Calu3 (cell line): ENCODE measurements at regions not wholly inside any gene's neighbourhood (a gene's known extent, or its start where the extent isn't known, plus 50 kb on each side); places are given as distances from the start of the nearest gene placed in this dataset.
A peak's percentile ranks its signal among the peaks of the same experiment; 100 is the strongest.
"Not testable (repeated sequence)": the region's sequence is repeated elsewhere in the genome, so short reads cannot be mapped to it uniquely, and the experiment has no call there.

Experiments
- BruUV-seq: library from RNA; stranded (reverse); fragments of 400-500 nt; replicated peaks from 2 replicates; lab custom pipeline; 2021; lab: Mats Ljungman, UMichigan
- CTCF ChIA-PET: fragments of 300-600 bp; sonication (Branson Sonifier 250); formaldehyde crosslinking; loops from one replicate; lab custom pipeline; 2022; ENCODE audit warnings: antibody characterized with exemption; lab: Charles Lee
- DNase-seq: peaks from one replicate; pipeline ENCODE4 v3.0.0; 2022
- H3K27ac Mint-ChIP-seq: one replicate; pipeline ENCODE4 v1.8.0; 2022; ENCODE audit warnings: mixed read lengths; ENCODE audit not compliant: unreplicated experiment
- H3K27me3 Mint-ChIP-seq: one replicate; pipeline ENCODE4 v1.8.0; 2022; ENCODE audit warnings: mixed read lengths; ENCODE audit not compliant: unreplicated experiment
- H3K36me3 Mint-ChIP-seq: one replicate; pipeline ENCODE4 v1.8.0; 2022; ENCODE audit warnings: mild to moderate bottlenecking, moderate library complexity, mixed read lengths; ENCODE audit not compliant: insufficient read depth, unreplicated experiment
- H3K4me1 Mint-ChIP-seq: one replicate; pipeline ENCODE4 v1.8.0; 2022; ENCODE audit warnings: mild to moderate bottlenecking, low read depth, mixed read lengths; ENCODE audit not compliant: unreplicated experiment
- H3K4me3 Mint-ChIP-seq: one replicate; pipeline ENCODE4 v1.8.0; 2022; ENCODE audit warnings: mild to moderate bottlenecking, low read depth, moderate library complexity, mixed read lengths; ENCODE audit not compliant: unreplicated experiment
- H3K9me3 Mint-ChIP-seq: one replicate; pipeline ENCODE4 v1.8.0; 2022; ENCODE audit warnings: low read depth, mixed read lengths; ENCODE audit not compliant: unreplicated experiment
- CTCF ChIP-seq: fragments of 200-600 bp; IDR thresholded peaks from one replicate; pipeline ENCODE4 v1.8.0; 2022; ENCODE audit warnings: antibody characterized with exemption; ENCODE audit not compliant: unreplicated experiment
- intact Hi-C: fragments of 100-400 bp; cut with micrococcal nuclease; formaldehyde crosslinking; loops from one replicate; pipeline ENCODE4 v1.10.0; 2022; ENCODE audit not compliant: unreplicated experiment

- peak; percentile 61 for DNase-seq
- no peak overlapping the region for H3K4me3 Mint-ChIP-seq
- CTCF ChIA-PET, result interaction anchor here (0.5 to 1.0 kb wide), 4 partner anchors 44 to 113 kb away, joined by 3 to 4 read pairs (median 3); no protein-coding TSS in a partner anchor
- intact Hi-C loops, result loop anchor here (10.0 kb wide), 1 partner anchor 271 kb away; no protein-coding TSS in a partner anchor
- BruUV-seq, result no TSS peak
- H3K9me3 Mint-ChIP-seq, result no peaks in the 10 kb centered on the region
- TF ChIP-seq CTCF, result no peak
- H3K27me3 Mint-ChIP-seq, result peaks cover 96% of the 10 kb centered on the region
- H3K36me3 Mint-ChIP-seq, result no peaks in the 10 kb centered on the region
- no peaks in the 10 kb centered on the region for H3K4me1 Mint-ChIP-seq
- no peak overlapping the region for H3K27ac Mint-ChIP-seq
Observed at GRCh38 chr14:105945896-105946295, 419.5 kb downstream of the TMEM121 start.

- DNase-seq, result no peak
- H3K4me3 Mint-ChIP-seq, result no peak overlapping the region
- no peak for TF ChIP-seq CTCF
- no peaks in the 10 kb centered on the region for H3K4me1 Mint-ChIP-seq
- CTCF ChIA-PET, result no interaction called here
- intact Hi-C loops, result loop anchor here (10.0 kb wide), 1 partner anchor 273 kb away; no protein-coding TSS in a partner anchor
- no peak overlapping the region for H3K27ac Mint-ChIP-seq
- H3K9me3 Mint-ChIP-seq, result no peaks in the 10 kb centered on the region
- no TSS peak for BruUV-seq
- no peaks in the 10 kb centered on the region for H3K36me3 Mint-ChIP-seq
- peaks cover 96% of the 10 kb centered on the region for H3K27me3 Mint-ChIP-seq
Observed at GRCh38 chr14:105947599-105947998, 421.2 kb downstream of the TMEM121 start.

GRCh38 chr14:105948955-105949354, 422.6 kb downstream of the TMEM121 start:
- DNase-seq, CTCF ChIA-PET, H3K9me3 Mint-ChIP-seq, H3K27ac Mint-ChIP-seq, BruUV-seq, H3K4me3 Mint-ChIP-seq, H3K4me1 Mint-ChIP-seq, H3K36me3 Mint-ChIP-seq: not testable (repeated sequence)
- intact Hi-C loops, result loop anchor here (10.0 kb wide), 1 partner anchor 274 kb away; no protein-coding TSS in a partner anchor
- H3K27me3 Mint-ChIP-seq, result peaks cover 100% of the 10 kb centered on the region

- CTCF ChIA-PET, H3K4me3 Mint-ChIP-seq, intact Hi-C loops, BruUV-seq, H3K4me1 Mint-ChIP-seq, DNase-seq, H3K9me3 Mint-ChIP-seq, H3K36me3 Mint-ChIP-seq, H3K27ac Mint-ChIP-seq: not testable (repeated sequence)
- H3K27me3 Mint-ChIP-seq, result peaks cover 100% of the 10 kb centered on the region
Observed at GRCh38 chr14:105950364-105950892, 424.0 kb downstream of the TMEM121 start.

- Mint-ChIP-seq H3K36me3 (no peaks in the 10 kb centered on the region), H3K27ac (no peak overlapping the region), H3K4me1 (no peaks in the 10 kb centered on the region), H3K27me3 (peaks cover 92% of the 10 kb centered on the region), H3K9me3 (no peaks in the 10 kb centered on the region), H3K4me3 (no peak overlapping the region)
- CTCF ChIA-PET, result no interaction called here
- no peak for DNase-seq
- no TSS peak for BruUV-seq
- intact Hi-C loops, result no loop called here
- no peak for TF ChIP-seq CTCF
Observed at GRCh38 chr14:105951399-105951798, 425.0 kb downstream of the TMEM121 start.
